ENCODE measurements at regions not wholly inside any gene's neighbourhood (a gene's known extent, or its start where the extent isn't known, plus 50 kb on each side); places are given as distances from the start of the nearest gene placed in this dataset.
"Not testable (repeated sequence)": the region's sequence is repeated elsewhere in the genome, so short reads cannot be mapped to it uniquely, and the experiment has no call there.

- intact Hi-C loops (cut with DNase I; ENCODE audit: low total_unique reads) = no loop called here
- TF ChIP-seq, protein P1, sequence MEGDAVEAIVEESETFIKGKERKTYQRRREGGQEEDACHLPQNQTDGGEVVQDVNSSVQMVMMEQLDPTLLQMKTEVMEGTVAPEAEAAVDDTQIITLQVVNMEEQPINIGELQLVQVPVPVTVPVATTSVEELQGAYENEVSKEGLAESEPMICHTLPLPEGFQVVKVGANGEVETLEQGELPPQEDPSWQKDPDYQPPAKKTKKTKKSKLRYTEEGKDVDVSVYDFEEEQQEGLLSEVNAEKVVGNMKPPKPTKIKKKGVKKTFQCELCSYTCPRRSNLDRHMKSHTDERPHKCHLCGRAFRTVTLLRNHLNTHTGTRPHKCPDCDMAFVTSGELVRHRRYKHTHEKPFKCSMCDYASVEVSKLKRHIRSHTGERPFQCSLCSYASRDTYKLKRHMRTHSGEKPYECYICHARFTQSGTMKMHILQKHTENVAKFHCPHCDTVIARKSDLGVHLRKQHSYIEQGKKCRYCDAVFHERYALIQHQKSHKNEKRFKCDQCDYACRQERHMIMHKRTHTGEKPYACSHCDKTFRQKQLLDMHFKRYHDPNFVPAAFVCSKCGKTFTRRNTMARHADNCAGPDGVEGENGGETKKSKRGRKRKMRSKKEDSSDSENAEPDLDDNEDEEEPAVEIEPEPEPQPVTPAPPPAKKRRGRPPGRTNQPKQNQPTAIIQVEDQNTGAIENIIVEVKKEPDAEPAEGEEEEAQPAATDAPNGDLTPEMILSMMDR (IDR thresholded peaks at IDR 0.05) = no peak
- no peak for TF ChIP-seq POLR2A (IDR thresholded peaks at IDR 0.05)
- 93 to 97% methylated on average over 1 of the region's 1 CpG for WGBS, 2 donors
- DNase-seq (ENCODE audit: low spot score in 2 of 2) = no peak
- no peak overlapping the region for H3K4me3 ChIP-seq (ENCODE audit: low read depth, poor library complexity, severe bottlenecking)
Measured at GRCh38 chr4:138788267-138788790, 227.3 kb upstream of the NOCT start.

- H3K4me3 ChIP-seq (ENCODE audit: low read depth, poor library complexity, severe bottlenecking); DNase-seq (ENCODE audit: low spot score in 2 of 2); intact Hi-C loops (cut with DNase I; ENCODE audit: low total_unique reads): not testable (repeated sequence)
- 95 to 98% methylated on average over 2 of the region's 2 CpGs for WGBS, 2 donors
Measured at GRCh38 chr4:138779761-138780160, 235.8 kb upstream of the NOCT start.

DNA sequence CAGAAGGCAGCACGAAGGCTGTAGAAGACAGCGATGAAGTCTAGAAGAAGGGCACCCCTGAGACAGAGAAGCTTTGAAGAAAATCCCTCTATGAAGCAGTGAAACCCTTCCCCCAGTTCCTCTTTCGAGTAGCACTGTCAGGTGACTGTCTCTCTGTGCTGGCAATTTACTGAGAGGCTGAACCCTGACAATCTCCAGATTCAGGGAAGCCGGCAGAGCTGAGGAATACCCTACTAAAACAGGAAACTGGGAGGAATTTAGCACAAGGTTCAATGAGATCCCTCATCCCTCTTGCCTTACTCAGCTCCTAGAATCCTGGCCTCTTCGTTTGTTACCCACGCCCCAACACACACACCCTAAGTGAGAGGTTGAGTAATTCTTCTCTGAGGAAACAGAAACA, 239.7 kb upstream of the NOCT start:
- 61 to 62% methylated on average over 6 of the region's 6 CpGs for WGBS, 2 donors
- intact Hi-C loops (cut with DNase I; ENCODE audit: low total_unique reads) = no loop called here

DNA sequence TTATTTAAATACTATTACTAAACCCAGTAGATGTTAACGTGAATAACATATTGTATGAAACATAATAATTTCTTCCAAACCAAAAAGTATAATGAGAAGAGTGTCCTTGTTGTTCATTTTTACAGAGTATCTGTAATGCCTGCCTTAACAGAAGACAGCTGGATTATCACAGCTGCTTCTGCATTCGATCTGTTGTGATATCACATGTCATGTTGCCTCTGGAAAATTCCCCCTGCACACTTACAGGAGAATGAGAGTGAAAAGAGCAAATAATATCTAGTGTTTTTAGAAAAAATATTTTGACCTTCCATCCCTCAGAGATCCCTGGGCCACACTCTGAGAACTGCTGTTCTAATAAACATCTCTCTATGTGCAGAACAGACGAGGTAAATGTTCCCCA, 240.1 kb upstream of the NOCT start:
- 48 to 62% methylated on average over 3 of the region's 3 CpGs for WGBS, 2 donors
- no peak for TF ChIP-seq POLR2A (IDR thresholded peaks at IDR 0.05)
- TF ChIP-seq, protein P1 (IDR thresholded peaks at IDR 0.05) = no peak
- intact Hi-C loops (cut with DNase I; ENCODE audit: low total_unique reads) = no loop called here
- H3K4me3 ChIP-seq (ENCODE audit: low read depth, poor library complexity, severe bottlenecking) = no peak overlapping the region
- no peak for DNase-seq (ENCODE audit: low spot score in 2 of 2)

More for the DNA sequence above, 239.7 kb upstream of the NOCT start:
- DNase-seq (ENCODE audit: low spot score in 2 of 2) = peak in 1 of 2 donors; percentile 19
- no peak for TF ChIP-seq POLR2A (IDR thresholded peaks at IDR 0.05)
- TF ChIP-seq, protein P1 (IDR thresholded peaks at IDR 0.05) = no peak
- H3K4me3 ChIP-seq (ENCODE audit: low read depth, poor library complexity, severe bottlenecking) = no peak overlapping the region

DNA sequence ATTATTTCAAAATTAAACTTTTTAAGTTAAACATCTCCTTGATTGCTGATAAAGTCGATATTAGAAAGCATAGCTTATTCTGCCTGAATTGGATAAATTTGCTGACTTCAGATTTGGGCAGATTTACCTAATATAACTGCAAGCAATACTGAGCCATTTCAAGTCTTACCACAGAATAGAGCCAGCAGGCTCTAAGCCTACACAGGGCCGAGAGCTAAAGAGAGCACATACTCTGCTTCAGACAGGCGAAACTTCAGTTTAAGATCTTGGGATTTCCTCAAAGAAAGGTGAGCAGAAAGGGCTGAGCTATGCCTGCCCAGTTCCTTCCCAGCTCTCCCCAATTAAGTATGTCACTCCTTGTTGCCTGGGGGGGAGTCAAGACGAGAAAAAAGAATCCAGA, 240.6 kb upstream of the NOCT start:
- 76 to 77% methylated on average over 4 of the region's 4 CpGs for WGBS, 2 donors
- intact Hi-C loops (cut with DNase I; ENCODE audit: low total_unique reads) = no loop called here
- H3K4me3 ChIP-seq (ENCODE audit: low read depth, poor library complexity, severe bottlenecking) = no peak overlapping the region
- TF ChIP-seq, protein P1 (IDR thresholded peaks at IDR 0.05) = no peak
- TF ChIP-seq POLR2A (IDR thresholded peaks at IDR 0.05) = no peak
- DNase-seq (ENCODE audit: low spot score in 2 of 2) = no peak

GRCh38 chr4:138774125-138774524, 241.5 kb upstream of the NOCT start:
- DNase-seq (ENCODE audit: low spot score in 2 of 2); intact Hi-C loops (cut with DNase I; ENCODE audit: low total_unique reads); H3K4me3 ChIP-seq (ENCODE audit: low read depth, poor library complexity, severe bottlenecking): not testable (repeated sequence)
- 94 to 97% methylated on average over 4 of the region's 4 CpGs for WGBS, 2 donors

DNA sequence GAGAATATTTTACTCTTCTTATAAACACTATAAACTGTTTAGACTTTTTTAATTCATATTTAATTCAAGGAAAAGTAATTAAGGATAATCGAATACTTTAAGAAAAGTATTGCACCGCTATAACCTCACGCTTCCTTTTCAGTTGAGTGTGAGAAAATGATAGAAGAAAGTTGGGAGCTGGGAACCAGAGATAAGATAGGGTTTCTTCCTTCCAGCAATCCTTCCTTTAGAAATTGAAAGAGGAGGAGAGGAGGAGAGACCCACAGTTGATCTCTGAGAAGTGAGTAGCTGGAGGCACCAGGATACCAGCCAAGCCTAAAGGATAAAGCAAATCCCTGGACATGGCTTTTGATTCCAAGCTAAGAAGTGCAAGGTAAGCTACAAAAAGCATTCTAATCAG, 242.3 kb upstream of the NOCT start:
- no peak overlapping the region for H3K4me3 ChIP-seq (ENCODE audit: low read depth, poor library complexity, severe bottlenecking)
- intact Hi-C loops (cut with DNase I; ENCODE audit: low total_unique reads) = no loop called here
- TF ChIP-seq, protein P1 (IDR thresholded peaks at IDR 0.05) = no peak
- no peak for TF ChIP-seq POLR2A (IDR thresholded peaks at IDR 0.05)
- WGBS, 2 donors = 89 to 97% methylated on average over 3 of the region's 3 CpGs
- DNase-seq (ENCODE audit: low spot score in 2 of 2) = no peak

Data from lower leg skin (tissue), 4 donors.